Stimulated activated CD4-positive, alpha-beta T cell treated with anti-CD3 and anti-CD28 coated beads, TNF-alpha, amount 100 ng/mL, for 48 hours (primary cell): ENCODE measurements at regions not wholly inside any gene's neighbourhood (a gene's known extent, or its start where the extent isn't known, plus 50 kb on each side); places are given as distances from the start of the nearest gene placed in this dataset.

Source experiments
- DNase-seq, 3 donors: peaks; one replicate each; pipeline ENCODE4 v3.0.0-alpha.2; 2020; ENCODE audit warnings: low read depth in 3 of 3

DNA sequence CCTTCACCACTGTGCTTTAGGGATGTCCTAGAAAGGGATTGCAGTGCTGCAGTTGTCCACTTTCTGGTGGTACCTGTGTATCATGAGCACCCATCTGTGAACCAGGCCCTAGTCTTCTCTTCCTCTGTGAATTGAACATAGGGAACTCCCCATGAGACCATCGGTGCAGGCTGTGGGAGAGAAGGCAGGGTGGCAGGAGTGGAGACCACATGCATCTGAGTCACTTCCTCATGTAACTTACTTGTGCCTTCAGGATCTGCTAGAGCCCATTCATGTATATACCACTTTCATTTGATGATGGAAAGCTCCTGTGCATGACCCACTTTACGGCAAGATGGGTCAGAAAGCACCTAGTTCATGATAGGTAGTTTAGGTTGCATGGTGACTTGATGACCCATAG, 478.1 kb upstream of the CDH9 start:
- no peak for DNase-seq

DNA sequence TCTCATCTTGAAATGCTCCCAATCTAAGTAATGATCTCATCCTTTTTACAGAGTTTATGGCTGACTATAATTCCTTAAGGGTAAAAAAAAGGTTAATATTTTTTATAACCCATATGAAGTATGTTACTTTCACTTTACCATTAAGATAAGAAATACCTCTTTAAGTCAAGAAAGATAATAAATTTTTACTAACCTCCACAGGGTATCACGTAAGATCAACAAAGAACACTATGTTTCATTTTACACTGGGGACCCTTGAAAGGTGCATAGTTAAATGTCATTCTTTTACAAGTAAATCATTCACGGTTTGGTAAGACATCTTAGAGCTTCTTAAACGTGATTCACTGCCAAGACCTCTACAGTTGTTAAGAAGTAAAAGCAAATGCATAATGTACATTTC, 472.7 kb upstream of the CDH9 start:
- no peak for DNase-seq

DNA sequence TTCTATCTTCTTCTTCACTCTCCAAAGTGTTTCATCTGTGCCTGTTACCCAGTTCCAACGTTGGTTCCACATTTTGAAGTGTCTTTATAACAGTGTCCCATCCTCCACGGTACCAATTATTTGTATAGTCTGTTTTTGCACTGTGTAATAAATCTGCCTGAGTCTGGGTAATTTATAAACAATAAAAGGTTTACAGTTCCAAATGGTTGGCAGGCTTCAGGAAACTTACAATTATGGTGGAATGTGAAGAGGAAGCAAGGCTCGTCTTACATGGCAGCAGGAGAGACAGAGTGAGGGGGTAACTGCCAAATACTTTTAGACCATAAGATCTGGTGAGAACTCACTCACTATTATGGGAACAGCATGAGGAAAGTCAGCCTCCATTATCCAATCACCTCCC, 465.4 kb upstream of the CDH9 start:
- DNase-seq, result no peak

DNA sequence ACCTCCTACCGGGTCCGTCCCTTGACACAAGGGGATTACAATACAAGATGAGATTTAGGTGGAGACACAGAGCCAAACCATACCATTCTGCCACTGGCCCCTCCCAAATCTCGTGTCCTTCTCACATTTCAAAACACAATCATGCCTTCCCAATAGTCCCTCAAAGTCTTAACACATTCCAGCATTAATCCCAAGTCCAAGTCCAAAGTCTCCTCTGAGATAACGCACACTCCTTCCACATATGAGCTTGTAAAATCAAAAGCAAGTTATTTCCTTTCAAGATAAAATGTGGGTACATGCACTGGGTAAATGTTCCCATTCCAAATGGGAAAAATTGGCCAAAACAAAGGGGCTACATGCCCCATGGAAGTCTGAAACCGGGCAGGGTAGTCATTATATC, 463.9 kb upstream of the CDH9 start:
- DNase-seq, result no peak

DNA sequence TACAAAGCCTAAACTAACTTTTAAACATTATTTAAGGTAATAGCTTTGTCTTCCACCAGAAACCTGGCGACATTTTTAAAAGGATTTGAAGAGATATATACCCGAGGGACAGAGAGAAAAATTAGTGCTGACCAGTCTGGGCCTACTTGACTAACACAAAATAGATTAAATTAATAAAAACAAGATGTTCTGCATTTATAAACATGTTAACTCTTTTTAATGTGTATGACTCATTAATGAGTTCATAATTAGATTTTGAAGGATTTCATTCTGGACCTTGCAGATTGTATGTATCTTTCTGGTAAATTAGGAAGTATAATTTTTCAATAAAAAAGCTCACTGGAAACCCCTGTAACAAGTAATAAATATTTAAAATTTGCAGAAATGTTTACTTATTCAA, 459.1 kb upstream of the CDH9 start:
- DNase-seq, result no peak

DNA sequence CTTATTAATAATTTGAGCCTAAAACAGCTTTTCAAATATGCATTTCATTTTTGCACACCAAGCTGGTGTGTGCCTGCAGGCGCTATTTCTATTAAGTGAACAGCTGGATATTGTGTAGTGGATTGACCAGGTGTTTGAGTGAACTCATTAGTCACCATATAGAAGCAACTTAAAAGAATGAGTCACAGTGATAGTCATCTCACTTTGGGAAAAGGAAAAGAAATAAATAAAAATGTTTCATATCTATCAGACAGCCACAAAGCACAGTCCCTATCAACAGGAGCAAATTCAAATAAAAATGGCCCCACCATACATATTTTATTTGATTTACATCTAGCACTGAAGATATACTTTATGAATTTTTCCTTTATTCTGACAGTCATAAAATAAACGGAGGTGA, 456.5 kb upstream of the CDH9 start:
- DNase-seq, result no peak

DNA sequence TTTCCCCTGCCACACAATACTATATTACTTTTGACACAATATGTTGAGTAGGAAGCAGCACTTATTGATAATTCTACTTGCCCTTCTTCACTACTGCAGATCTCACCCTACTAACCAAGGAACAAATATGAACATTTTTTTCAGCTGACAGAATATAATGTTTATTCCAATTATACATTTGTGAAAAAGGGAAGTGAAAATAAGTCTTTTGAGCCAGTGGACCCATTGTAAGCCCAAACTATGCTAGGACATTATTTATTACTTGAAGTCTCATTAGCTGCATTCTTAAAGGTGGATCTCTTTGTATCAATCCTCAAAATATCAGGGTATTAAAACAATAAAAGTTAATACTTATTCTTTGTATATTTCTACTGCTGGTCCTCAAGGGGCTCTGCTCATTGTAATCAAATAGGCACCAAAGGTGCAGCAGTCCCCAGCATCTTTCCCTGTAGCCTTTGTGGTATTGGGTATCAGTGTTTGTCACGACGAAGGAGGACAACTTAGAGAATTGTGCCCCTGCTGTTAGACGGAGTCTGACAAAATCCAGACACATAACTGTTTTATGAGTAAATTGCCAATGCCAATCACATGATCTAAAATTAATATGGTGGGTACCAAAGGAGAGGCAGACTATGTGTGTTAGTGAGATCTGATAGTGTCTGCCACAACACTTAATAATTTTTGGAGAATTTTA, 453.5 kb upstream of the CDH9 start:
- no peak for DNase-seq

DNA sequence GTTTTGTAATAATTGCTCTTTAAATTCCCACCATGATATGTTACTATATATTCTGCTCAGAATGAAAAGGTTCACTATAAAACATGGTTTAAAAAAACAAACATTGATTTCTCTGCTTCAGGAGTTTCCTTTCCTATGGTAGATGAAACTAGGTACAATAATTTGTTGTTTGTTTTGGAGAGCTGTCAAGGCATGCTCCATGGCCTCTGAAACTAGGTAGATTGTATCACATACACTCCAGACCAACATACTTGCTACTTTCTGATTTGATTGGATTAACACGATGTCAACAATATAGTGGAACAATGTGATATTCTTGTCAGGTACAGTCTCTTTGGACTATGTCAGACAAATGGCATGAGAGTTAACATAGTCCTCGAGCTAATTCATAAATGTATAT, 452.7 kb upstream of the CDH9 start:
- no peak for DNase-seq

DNA sequence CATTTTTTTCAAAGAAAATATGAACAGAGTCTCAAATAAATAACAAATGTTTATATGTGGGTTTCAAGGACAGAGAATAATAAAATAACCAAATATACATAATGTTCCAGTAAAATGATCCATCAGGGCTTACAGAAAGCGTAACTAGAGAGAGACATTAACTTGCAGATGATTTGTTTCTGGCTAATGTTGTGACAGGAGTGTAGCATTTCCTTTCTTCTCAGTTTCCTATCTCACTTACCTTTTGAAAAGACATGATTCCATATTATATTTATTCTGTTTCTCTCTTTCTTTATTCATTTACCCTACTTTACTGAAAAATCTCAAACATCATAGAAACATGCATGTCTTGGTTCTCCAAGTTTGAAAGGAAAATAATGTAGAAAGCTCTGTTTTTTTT, 451.3 kb upstream of the CDH9 start:
- DNase-seq, result no peak

DNA sequence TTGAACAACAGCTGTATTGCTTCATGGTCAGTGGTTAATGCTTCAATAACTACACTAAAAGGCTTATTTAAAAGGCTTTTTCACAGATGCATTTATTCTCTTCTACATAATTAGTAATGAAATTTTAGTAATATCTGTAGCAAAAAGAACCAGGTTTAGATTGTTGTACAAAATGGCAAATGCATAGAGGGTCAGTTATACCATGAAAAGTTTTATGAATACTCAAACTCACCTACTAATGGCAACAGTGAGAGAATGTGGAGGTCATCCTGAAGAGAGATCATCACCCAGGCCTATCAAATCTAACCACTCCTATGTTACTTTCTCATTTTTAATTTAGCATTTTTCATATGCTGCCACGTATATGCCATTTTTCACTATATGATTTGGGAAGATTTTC, 444.3 kb upstream of the CDH9 start:
- DNase-seq, result no peak

DNA sequence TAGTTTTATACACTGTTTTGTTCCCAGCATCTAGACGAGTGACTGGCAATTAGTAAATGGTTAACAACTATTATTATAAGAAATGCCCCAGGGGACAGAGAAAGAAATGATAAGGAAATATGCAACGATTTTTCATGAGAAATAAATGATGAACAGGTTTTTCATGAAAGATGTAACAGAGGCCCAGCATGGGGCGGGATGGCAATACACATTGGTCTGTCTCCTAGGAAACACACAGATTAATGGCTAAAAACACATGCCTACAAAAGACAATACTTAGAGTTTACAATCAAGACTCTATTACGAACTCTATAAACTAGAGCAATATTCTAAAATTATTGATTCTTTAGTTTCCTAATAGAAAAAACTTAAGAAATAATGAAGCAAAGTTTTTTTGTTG, 441.5 kb upstream of the CDH9 start:
- DNase-seq, result no peak

DNA sequence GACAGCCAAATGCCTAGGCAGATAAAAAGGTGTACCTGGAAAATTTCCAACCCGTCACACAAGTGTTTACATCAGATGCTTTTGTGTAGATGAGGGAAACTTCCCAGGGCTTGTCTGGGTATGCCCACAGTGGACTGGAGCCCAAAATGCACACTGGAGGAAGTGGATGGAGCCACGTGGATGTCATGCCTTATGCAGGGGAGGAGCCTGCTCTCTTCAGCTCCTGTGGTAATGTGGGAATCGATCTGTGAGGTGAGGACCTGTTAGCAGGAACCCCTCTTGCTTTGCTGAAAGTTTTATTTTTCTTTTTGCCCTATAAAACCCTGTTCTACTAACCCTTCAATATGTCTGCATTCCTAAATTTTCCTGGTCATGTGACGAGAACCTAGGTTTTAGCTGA, 439.2 kb upstream of the CDH9 start:
- no peak for DNase-seq

DNA sequence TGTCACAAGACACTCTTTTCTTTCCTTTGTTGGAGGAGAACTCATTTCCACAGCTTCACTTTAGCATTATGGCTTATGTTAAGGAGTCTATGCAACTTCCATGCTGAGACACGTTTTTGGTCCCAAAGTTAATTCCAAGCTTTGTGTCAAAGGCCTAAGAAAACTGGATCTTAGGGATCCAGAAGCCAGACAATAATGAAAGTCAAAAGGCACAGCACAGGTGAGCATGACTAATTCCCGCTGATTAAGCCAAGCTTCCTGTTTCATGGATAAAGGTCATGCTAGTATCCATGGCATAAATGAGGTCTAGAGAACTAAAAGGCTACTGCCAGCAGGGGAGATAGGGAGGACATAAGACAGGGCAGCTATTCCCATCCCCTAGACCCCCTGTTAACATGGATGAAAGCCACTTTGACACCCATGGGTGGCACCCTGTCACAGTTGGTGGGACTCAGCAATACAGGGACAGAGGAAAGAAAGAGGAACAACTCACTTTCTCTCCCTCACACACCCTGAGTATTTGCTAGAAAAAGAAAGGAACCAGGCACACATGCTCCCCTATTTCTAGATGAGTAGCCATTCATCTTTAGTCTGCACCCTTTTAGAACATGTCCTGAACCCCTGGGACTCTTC, 438.1 kb upstream of the CDH9 start:
- DNase-seq, result no peak

DNA sequence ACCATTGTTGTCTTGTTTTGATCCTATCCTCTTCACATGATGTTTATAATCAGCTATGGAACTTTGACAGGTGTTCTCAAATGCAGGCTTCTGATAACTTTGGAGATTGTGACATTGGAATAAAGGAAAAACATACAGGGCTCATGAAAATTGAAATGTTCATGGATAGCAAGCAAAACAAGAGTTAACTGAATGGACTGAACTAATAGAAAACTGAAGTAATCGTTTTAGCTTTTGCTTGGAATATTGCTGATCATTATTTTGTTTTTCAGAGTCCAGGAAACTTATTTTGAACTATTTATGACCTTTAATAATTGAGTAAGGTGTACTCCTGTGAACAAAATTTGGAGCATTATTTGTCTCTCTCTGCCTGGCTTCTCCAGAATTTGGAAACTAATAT, 436.7 kb upstream of the CDH9 start:
- DNase-seq, result no peak

DNA sequence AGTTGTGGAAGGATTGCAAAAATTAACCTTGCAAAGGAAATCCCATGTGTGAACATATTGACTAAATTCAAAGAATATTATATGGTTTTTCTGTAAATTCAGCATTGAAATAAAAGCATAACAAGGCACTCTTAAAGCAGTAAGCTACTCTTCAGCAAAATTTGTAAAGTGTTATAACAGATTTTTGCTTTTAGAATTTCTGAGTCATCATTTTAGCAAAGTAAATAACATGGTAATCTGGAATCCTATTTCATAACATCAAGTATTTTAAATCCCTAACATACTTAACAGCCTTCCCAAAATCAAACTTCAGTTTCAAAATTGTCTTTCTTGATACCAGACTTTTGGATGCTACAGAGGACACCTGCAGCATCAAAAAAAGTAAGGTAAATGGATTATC, 436.0 kb upstream of the CDH9 start:
- DNase-seq, result no peak

DNA sequence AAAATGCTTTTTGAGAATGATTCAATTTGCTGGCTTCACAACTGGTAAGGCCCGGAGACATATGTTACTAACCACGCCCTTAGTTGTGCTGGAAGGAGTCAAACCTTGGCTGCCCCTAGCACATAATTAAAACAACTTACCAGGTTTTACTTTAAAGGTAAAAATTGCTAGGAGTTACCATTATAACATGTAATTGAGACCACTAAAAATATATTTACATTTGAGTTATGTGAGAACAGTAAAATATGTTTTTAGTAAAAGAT, 435.6 kb upstream of the CDH9 start:
- DNase-seq, result no peak

DNA sequence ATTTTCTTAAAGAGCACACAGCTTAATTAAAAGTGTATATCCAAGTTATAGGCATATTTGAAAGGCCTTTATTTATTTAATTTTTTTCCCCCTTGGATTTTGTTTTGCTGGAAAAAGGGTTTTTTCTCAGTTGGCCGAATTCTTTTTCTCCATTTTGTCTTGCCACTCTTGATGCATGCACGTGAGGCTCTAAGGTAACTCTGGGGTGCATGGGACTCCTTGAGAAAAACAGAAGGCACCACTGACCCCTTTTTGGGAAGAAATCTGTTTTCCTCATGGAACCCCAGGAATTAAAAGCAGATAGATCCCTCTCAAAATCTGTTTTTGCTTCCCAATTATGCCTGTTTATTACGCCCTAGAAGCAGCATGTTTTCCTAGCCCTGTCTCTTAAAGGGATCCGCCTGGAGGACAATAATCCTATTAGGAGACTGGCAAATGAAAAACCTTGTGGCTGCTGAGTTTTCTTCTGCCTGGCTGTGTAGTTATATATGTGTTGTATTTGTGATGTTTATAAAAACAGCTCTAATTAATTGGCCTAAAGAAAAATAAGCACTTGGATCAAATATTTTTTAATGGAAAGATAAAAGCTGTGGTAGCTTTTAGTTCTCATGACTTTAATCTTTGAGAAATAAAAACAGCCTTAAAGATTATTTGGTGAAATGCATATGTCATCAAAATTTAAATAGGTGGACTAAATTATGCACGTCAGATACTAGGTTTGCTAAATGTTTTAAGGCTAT, 435.1 kb upstream of the CDH9 start:
- no peak for DNase-seq

DNA sequence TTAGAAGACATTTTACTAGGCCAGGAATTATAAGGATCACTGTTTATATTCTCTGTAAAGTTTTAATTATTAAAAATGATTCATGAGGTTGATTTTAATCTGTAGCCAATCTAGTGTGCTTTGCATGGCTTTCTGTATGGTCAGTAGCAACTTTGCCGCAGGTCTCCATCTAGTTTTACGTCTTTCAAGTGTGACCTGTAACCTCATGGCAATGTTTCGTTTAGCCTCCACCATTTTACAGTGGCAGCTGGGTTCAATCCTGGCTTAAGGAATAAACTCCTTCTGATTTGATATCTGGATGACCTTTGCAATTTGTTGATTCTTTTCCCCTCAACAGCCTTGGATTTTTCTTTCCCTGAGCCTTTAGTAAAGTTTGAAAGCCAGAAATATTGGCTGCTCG, 434.5 kb upstream of the CDH9 start:
- no peak for DNase-seq

DNA sequence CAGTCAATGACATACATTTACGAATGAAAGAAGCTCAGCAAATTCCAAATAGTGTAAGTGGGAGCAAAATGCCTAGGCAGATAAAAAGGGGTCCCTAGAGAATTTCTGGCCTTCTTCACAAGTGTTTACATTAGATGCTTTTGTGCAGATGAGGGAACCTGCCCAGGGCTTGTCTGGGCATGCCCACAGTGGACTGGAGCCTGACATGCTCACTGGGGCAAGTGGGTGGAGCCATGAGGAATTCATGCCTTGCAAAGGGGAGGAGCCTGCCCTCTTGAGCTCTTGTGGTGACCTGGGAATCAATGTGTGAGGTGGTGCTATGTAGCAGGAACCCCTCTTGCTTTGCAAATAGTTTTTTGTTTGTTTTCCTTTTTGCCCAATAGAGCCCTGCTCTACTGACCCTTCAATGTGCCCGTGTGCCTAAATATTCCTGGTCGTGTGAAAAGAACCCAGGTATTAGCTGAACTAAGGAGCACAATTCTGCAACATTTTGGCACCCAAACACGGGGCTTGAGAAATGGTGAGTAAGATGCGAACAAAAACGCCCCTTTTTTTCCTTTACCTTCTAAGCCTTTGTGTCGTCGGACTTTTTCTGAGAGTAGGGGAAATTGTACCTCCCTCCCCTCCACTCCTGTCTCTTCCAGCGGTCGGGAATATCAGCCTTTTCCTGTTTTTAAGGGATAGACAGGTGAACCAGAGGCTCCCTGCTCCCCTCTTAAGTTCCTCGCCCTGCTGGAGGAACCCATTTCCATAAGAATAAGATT, 433.8 kb upstream of the CDH9 start:
- DNase-seq, result no peak

DNA sequence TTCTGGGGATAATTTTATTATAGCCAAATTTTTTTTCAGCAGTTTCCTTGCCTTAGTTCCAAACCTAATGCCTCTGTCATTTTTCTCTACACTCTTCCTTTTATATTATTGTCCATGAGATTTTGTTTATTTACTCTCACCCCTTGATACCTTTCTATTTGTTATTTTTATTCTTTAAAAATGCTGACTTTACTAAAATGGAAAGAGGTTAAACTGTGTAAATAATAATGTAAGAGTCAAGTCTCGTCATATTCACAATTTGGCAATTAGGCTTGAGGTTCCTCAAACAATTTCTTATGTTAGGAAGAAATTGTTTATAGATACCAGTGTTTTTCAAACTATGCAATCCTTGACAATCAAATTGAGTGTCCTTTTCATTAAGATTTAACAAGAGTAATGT, 428.6 kb upstream of the CDH9 start:
- DNase-seq, result no peak

DNA sequence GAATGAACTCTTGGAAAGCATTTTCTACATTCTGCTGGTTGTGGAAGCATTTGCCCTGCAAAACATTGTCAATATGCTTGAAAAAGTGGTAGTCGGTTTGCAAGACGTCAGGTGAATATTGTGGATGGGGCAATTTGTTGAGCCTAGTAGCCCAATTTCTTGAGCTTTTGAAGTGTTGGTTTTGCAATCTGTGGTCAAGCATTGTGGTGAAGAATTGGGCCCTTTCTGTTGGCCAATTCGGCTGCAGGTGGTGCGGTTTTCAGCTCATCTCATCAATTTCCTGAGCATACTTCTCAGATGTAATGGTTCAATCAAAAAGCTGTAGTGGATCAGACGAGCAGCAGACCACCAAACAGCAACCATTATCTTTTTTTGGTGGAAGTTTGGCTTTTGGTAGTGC, 426.8 kb upstream of the CDH9 start:
- DNase-seq, result no peak

DNA sequence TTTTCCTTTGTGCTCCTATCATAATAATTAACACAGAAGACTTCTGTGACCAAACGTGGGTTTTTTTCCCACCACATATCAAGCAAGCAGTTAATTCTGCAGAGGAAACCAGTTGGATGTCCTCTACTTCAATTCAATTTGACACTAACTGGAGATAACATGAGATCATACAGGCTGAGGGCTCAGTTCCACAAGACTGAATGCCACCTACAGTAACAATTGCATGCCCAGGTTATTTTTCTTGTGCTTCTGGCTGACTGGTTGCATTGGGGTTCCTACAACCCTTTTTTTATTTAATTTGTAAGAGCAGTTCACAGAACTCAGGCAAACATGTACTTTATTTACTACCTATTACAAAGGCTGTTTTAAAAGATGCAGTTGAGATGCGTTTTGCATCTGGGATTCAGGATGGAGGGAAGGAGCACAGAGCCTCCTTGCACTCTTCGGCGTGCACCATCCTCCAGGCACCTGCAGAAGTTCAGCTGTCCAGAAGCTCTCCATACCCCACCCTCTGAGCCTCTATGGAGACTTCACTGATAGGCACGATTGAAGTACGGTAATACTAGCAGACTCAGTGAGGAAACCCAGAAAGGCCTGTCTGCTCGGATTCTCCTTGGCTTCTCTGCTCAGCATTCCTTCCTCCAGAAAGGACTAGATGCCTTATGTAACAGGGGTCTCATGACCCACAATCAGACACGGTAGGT, 425.2 kb upstream of the CDH9 start:
- no peak for DNase-seq
